ENCODE measurements at regions not wholly inside any gene's neighbourhood (a gene's known extent, or its start where the extent isn't known, plus 50 kb on each side); places are given as distances from the start of the nearest gene placed in this dataset.

GRCh38 chr2:121132762-121133107 lies 152.3 kb downstream of the TFCP2L1 start:
- no peak for TF ChIP-seq CTCF (IDR thresholded peaks at IDR 0.05; ENCODE audit: extremely low read depth, low read depth, low read length)
- H3K4me2 ChIP-seq (ENCODE audit: insufficient read depth, low read length) = no peak overlapping the region
- no peak overlapping the region for H2AFZ ChIP-seq (ENCODE audit: low read length)
- no peaks in the 10 kb centered on the region for H3K9me3 ChIP-seq (ENCODE audit: low read depth, low read length)
- H3K27ac ChIP-seq (ENCODE audit: low read depth, low read length) = no peak overlapping the region
- H3K4me3 ChIP-seq (ENCODE audit: insufficient read depth, low read length) = no peak overlapping the region
- no peaks in the 10 kb centered on the region for H3K36me3 ChIP-seq (ENCODE audit: insufficient read depth, low read length)
- no peaks in the 10 kb centered on the region for H3K79me2 ChIP-seq (ENCODE audit: insufficient read depth, low read length)
- no peaks in the 10 kb centered on the region for H3K4me1 ChIP-seq (ENCODE audit: insufficient read depth, low read length)
- no peaks in the 10 kb centered on the region for H4K20me1 ChIP-seq (ENCODE audit: insufficient read depth, low read length)
- H3K27me3 ChIP-seq (ENCODE audit: insufficient read depth, low read length) = peaks cover 7% of the 10 kb centered on the region
- no peak for DNase-seq (ENCODE audit: insufficient read length, low spot score, missing footprints)

- peaks cover 3% of the 10 kb centered on the region for H3K27me3 ChIP-seq (ENCODE audit: insufficient read depth, low read length)
- no peak for TF ChIP-seq CTCF (IDR thresholded peaks at IDR 0.05; ENCODE audit: extremely low read depth, low read depth, low read length)
- no peak overlapping the region for H3K4me2 ChIP-seq (ENCODE audit: insufficient read depth, low read length)
- H2AFZ ChIP-seq (ENCODE audit: low read length) = no peak overlapping the region
- H3K27ac ChIP-seq (ENCODE audit: low read depth, low read length) = no peak overlapping the region
- H3K4me1 ChIP-seq (ENCODE audit: insufficient read depth, low read length) = no peaks in the 10 kb centered on the region
- no peak overlapping the region for H3K4me3 ChIP-seq (ENCODE audit: insufficient read depth, low read length)
- DNase-seq (ENCODE audit: insufficient read length, low spot score, missing footprints) = no peak
- no peaks in the 10 kb centered on the region for H4K20me1 ChIP-seq (ENCODE audit: insufficient read depth, low read length)
- H3K36me3 ChIP-seq (ENCODE audit: insufficient read depth, low read length) = no peaks in the 10 kb centered on the region
- no peaks in the 10 kb centered on the region for H3K9me3 ChIP-seq (ENCODE audit: low read depth, low read length)
- no peaks in the 10 kb centered on the region for H3K79me2 ChIP-seq (ENCODE audit: insufficient read depth, low read length)
Observed at GRCh38 chr2:121133551-121134319, 151.3 kb downstream of the TFCP2L1 start.

GRCh38 chr2:121134728-121135127 lies 150.3 kb downstream of the TFCP2L1 start:
- Histone ChIP-seq H3K36me3 (ENCODE audit: insufficient read depth, low read length) (no peaks in the 10 kb centered on the region), H3K4me2 (ENCODE audit: insufficient read depth, low read length) (no peak overlapping the region), H3K9me3 (ENCODE audit: low read depth, low read length) (peaks cover under 1% of the 10 kb centered on the region), H3K27ac (ENCODE audit: low read depth, low read length) (no peak overlapping the region), H3K4me1 (ENCODE audit: insufficient read depth, low read length) (no peaks in the 10 kb centered on the region), H2AFZ (ENCODE audit: low read length) (no peak overlapping the region), H3K27me3 (ENCODE audit: insufficient read depth, low read length) (peaks cover 6% of the 10 kb centered on the region), H4K20me1 (ENCODE audit: insufficient read depth, low read length) (no peaks in the 10 kb centered on the region), H3K79me2 (ENCODE audit: insufficient read depth, low read length) (no peaks in the 10 kb centered on the region), H3K4me3 (ENCODE audit: insufficient read depth, low read length) (no peak overlapping the region)
- TF ChIP-seq CTCF (IDR thresholded peaks at IDR 0.05; ENCODE audit: extremely low read depth, low read depth, low read length) = no peak
- no peak for DNase-seq (ENCODE audit: insufficient read length, low spot score, missing footprints)

GRCh38 chr2:121135168-121135853 lies 149.7 kb downstream of the TFCP2L1 start:
- Histone ChIP-seq H3K36me3 (ENCODE audit: insufficient read depth, low read length) (no peaks in the 10 kb centered on the region), H3K4me2 (ENCODE audit: insufficient read depth, low read length) (no peak overlapping the region), H3K4me1 (ENCODE audit: insufficient read depth, low read length) (no peaks in the 10 kb centered on the region), H3K27ac (ENCODE audit: low read depth, low read length) (no peak overlapping the region), H3K4me3 (ENCODE audit: insufficient read depth, low read length) (no peak overlapping the region), H3K9me3 (ENCODE audit: low read depth, low read length) (peaks cover 3% of the 10 kb centered on the region), H3K27me3 (ENCODE audit: insufficient read depth, low read length) (peaks cover 6% of the 10 kb centered on the region), H2AFZ (ENCODE audit: low read length) (no peak overlapping the region), H4K20me1 (ENCODE audit: insufficient read depth, low read length) (no peaks in the 10 kb centered on the region), H3K79me2 (ENCODE audit: insufficient read depth, low read length) (no peaks in the 10 kb centered on the region)
- no peak for DNase-seq (ENCODE audit: insufficient read length, low spot score, missing footprints)
- TF ChIP-seq CTCF (IDR thresholded peaks at IDR 0.05; ENCODE audit: extremely low read depth, low read depth, low read length) = no peak

Measured in osteoblast (primary cell).